Activated CD4-positive, alpha-beta T cell treated with anti-CD3 and anti-CD28 coated beads for 48 hours (primary cell): ENCODE measurements at regions not wholly inside any gene's neighbourhood (a gene's known extent, or its start where the extent isn't known, plus 50 kb on each side); places are given as distances from the start of the nearest gene placed in this dataset.
"Not testable (repeated sequence)": the region's sequence is repeated elsewhere in the genome, so short reads cannot be mapped to it uniquely, and the experiment has no call there.

Experiments
- DNase-seq: peaks from one replicate; pipeline ENCODE4 v3.0.0-alpha.2; 2020

DNA sequence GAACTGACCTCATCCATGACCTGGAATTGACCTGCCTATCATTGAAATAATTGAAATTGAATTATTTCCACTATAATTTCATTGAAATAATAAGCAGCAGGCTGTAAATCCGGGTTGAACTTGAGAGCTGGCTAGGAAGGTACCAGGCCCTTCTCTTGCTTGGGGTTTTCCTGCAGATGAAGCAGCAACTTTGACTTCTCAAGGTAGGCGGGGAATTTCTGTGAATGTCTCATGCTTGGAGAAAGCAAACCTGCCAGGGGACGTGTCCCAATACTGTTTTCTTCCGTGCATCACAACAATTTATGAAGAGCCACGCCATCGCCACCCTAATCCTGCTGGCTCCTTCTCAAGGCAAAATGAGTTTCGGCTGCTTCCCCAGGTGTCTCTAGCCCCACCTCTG is 97.5 kb upstream of the XYLT1 start:
- no peak for DNase-seq

DNA sequence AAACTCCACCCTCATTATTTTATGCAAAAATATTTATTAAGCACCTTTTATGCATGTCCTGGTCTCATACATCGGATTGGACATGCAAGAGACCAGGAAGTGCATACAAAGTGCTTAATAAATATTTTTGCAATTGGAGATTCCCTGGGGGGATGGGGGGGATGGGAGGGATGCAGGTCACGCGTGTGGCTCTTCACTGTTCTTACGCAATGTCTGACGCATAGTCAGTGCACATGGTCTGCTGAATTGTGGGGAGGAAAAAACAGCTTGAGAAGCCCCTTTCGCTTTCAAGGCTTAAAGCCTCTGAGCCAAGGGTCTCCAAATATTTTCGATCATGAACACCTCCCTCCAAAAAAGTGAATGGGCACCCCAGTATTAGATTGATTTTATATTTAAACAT is 96.7 kb upstream of the XYLT1 start:
- DNase-seq = no peak

DNA sequence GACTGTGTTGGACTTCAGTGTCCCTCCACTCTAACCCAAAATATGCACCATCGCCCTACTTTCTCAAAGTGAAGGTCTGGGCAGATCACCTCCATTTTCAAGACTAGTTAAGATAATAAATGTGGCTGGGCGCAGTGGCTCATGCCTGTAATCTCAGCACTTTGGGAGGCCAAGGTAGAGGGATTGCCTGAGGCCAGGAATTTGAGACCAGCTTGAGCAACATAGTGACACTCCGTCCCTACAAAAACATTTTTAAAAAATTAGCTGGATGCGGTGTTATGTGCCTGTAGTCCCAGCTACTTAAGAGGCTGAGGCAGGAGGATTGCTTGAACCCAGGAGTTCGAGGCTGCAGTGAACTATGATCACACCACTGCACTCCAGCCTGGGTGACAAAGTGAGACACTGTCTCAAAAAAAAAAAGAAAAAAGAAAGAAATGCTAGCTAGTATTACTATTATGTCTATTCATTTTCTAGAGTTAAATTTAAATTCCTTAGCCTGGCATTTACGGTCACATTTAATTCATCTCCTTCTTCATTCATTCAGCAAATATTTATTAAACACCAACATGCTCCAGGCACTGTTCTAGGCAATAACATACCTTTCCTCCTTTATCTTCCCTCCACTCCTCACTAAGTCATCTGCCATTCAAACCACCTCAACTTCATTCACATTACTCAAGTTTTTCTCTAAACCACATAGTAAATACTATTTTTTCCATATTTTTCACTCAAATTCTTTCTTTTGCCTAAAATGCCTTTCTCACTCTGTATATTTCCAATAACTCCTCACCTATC is 96.1 kb upstream of the XYLT1 start:
- DNase-seq = no peak

DNA sequence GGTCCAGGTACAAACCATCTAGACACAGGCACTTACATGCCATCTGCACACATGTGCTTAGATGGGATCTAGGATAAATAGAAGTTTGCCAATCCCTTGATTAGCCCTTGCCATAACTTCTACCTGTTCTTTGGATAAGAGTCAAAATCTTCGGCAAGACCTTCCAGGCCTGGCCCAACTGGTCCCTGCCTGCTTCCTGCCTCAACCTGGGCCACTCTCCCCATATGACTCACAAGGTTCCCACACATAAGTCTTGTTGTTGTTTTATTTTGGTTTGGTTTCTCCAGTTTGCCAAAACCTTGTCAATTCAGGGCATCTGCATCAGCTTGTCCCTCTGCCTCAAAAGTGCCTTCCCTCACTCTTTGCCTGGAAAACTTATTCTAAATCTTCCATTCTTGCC is 95.3 kb upstream of the XYLT1 start:
- DNase-seq = no peak

DNA sequence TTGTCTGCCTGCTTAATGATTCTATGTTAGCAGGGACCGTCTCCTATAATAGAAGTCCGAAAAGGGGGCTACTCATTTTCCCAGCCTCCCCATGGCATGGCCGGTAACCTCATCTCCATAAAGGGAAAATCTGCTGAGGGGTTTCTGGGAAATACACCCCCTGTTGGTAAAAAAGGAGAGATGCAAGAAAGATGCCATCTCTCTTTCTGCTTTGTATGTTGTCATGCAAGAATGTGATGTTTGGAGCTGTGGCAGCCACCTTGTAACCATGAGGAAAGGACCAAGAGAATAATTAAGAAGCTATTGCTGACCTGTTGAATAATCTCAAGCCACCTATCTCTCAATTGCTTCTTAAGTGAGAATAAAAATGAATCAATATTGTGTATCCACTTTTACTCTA is 94.8 kb upstream of the XYLT1 start:
- no peak for DNase-seq

DNA sequence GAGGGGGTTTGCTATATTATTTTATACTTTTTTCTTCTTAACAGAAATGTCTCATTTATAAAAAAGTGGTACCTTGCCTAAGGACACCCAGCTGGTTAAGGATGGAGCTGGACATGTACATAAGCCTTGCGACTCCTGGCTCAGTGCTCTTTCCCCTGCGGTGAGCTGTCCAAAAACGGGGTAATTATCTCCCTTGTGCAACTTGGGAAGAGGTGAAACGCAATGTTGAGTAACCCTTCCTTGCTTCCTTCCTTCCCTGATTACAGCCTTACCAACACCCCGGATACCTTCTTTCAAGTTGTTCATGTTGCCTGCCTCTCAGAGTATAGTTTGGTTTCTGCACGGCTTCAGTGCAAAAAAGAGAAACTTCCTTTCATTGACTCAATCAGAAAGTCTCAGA is 94.1 kb upstream of the XYLT1 start:
- DNase-seq = no peak

DNA sequence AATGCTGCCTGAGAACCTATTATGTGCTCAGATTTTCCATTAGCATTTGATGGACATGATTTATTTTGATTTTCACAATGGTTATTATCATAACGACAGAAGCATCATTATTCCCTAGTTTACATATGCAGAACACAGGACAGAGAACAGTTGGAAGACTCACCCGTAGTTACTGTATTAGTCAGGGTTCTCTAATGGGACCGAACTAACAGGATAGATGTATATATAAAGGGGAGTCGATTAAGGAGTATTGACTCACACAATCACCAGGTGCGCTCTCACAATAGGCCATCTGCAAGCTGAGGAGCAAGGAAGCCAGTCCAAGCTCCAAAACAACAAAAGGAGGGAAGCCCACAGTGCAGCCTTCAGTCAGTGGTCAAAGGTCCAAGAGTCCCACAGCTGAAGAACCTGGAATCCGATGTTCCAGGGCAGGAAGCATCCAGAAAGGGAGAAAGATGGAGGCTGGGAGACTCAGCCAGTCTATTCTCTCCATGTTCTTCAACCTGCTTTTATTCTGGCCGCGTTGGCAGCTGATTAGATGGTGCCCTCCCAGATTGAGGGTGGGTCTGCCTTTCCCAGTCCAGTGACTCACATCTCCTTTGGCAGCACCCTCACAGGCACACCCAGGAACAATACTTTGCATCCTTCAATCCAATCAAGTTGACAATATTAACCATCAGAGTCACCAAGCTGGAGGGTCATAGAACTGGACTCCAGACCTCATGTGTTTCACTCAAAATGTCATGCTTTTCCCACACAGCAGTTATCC is 92.7 kb upstream of the XYLT1 start:
- no peak for DNase-seq

DNA sequence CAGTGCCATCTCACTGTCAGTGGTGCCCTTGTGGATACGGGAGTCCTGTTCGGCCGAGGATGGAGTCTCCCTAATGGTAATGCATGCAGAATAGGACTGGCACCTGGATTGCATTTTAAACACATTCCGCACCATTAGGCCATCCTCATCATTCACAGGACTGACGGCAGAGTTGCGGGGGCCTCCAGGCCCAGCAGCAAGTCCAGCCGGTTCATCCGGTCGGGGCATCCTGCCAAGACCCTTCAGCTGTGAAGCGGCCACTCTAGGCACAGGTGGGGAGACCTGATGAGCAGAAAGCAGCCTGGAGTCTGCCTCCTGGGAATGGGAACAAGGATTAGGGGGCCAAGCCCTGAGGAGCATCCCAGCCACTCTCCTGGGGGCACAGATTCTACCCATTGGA is 90.3 kb upstream of the XYLT1 start:
- no peak for DNase-seq

DNA sequence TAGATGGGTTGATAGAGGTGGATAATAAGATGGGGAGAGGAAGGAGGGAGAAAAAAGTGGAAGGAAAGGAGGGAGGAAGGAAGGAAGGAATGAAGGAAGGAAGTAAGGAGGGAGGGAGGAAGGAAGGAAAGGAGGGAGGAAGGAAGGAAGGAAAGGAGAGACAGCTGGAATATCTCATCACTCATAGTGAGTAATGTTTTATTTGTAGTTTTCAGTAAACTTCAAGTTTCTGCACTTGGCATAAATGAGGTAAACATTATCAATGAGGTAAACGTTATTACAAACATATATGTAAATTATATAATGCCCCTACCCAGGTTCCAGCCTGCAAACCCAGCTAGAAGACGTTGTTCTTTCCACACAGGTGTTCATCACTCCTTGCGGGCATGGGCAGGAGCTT is 89.8 kb upstream of the XYLT1 start:
- no peak for DNase-seq

DNA sequence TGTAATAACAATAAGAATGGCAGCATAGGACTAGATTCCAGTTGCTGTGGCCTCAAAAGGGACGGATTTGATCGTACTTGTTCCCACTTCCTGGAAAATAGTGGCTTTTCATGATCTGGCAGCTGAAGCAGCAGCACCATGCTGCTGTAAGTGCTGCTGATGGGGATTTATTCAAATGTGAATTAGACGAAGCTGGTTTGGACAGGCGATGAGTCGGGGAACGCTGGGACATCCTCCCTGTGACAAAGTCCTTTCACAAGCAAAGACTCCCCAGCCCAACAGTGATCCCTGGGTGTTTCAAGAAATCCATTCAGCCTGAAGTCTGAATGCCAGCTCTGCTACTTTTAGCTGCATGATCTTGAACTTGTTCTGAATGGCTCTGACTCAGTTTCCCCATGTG is 88.6 kb upstream of the XYLT1 start:
- DNase-seq = no peak

DNA sequence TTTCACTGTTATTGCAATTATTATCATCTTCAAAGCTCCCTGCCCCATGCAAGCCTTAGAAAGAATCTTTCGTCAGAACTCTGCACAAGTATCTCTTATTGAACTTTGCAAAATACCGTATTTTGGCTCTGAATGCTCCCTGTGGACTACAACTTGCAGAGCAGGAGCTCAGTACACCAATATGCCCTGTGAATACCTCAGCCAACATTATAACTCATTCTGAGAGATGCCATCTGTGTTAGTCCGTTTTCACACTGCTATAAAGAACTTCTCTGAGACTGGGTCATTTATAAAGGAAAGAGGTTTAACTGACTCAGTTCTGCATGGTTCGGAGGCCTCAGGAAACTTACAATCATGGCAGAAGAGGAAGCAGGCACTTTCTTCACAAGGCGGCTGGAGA is 87.2 kb upstream of the XYLT1 start:
- no peak for DNase-seq

DNA sequence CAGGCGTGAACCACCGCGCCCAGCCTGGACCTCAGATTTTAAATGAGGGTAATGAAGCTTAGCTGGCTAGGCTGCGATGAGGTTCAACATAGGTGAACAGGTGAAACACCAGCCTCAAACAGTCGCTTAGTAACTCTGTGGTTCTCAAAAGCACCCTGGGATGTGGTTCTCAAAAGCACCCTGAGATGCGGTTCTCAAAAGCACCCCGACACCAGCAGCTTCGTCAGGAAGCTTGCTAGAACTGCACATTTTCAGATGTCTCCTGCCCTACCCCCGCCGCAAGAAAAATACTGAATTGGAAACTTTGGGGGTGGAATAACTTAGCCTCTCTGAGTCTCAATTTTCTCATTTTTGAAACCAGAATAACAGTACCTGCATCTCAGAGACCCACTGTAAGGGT is 86.7 kb upstream of the XYLT1 start:
- DNase-seq = no peak

DNA sequence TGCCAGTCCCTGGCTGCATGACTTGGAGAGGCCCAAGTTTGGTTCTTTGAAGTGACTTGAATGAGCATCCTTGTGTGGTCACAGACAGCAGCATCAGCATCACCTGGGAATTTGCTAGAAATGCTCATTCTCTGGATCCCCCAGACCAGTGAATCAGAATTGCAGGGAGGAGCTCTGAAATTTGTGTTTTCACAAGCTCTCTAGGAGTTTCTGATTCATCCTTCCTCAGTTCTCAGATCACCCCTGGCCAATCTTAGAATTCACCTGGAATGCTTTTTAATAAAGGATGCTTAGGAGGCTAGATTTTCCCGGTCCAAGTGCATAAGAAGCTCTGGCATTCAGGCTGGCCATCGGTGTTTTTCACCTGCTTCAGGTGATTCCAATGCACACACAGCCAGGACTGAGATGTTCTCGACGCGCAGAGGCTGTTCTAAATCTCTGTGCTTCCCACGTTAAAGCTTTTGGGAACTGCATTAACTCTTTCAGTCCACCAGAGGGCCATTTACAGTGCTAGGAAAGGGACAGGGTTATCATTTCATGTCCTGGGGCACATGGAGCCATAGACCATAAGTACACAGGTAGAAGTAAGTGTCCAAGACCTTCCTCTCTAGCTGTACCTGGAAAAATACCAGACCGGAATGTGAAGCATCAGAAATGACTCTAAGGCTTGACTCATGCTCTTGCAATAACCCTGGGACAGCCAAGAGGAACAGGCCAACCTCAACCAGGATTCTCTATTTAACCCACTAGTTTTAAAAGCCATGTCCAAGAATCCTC is 85.7 kb upstream of the XYLT1 start:
- DNase-seq = no peak

DNA sequence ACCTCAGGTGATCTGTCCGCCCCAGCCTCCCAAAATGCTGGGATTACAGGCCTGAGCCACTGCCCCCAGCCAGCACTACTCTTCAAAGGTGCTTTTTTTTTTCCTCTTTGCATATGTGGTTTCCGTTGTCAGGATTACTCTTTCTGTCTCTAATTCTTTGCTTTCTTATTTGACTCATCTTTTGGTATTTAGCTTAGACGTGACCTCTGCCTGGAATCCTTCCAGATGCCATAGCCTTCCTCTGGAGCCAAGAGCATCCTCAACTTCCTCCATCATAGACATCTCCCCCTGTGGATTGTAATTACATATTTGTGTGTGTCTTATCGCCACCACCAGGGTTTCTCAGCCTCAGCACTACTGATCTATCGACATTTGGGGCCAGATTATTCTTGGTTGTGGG is 84.4 kb upstream of the XYLT1 start:
- DNase-seq = no peak

DNA sequence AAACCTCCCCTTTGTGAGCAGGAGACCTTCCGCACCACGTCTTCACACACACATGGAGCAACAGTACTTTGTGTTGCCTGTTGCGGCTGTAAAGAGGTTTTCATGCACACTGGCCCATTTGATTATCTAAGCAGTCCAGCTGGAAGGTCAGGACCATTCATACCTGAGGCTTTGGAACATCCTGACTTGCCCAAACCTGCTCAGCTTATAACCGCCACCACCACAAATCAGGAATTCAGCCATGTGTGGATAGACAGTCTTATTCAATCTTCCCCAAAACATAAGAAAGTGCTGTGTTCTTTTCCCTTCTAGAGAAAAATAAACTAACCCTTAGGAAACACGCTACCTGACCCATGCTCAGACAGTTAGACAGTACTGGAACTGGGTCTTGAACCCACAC is 81.6 kb upstream of the XYLT1 start:
- DNase-seq = no peak

DNA sequence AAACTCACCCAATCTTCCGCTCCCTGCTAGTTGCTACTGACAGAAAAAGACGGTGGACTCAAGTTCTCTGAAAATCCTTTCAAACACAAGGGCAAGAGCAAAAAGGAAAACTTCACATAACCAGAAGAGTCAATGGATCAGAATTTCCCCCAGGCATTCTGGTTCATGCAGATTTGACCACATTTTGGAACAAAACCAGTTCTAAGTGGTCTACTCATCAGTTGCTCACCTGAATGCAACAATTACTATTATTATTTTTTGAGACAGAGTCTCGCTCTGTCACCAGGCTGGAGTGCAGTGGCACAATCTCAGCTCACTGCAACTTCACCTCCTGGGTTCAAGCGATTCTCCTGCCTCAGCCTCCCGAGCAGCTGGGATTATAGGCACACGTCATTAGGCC is 80.9 kb upstream of the XYLT1 start:
- not testable (repeated sequence) for DNase-seq

DNA sequence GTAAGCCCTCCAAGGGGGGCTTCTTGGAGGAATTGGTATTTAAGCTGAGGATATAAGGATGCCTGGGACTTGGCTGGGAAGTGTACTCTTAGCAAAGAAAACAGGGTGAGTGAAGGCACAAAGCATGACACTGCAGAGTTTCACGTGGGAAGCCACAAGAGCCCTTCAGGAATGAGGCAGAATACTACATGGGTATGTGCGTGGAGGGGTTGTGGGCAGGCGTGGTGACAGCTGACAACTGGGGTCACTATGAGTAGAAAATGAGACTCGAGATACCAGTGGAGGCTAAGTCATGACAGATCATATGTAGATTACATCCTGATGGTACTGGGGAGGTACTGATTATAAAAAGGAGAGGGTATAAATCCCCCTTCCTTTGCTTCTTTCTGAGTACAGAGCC is 78.1 kb upstream of the XYLT1 start:
- no peak for DNase-seq

DNA sequence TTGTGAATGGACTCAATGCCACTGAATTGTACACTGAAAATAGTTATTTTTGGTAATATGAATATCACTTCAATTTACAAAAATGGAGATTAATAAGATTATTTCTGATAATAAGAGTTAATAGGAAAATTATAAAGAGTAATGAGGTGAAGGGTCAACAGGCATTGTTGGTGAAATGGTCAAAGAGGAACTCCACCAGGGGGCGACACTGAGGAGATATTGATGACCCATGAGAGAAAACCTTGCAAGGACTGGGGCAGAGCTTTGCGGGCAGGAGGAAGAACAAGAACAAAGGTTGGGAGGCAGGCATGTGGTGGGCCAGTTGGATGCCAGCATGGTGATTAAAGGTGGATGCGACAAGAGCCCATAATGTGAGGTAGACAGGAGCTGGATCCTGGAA is 74.0 kb upstream of the XYLT1 start:
- DNase-seq = peak; percentile 52

DNA sequence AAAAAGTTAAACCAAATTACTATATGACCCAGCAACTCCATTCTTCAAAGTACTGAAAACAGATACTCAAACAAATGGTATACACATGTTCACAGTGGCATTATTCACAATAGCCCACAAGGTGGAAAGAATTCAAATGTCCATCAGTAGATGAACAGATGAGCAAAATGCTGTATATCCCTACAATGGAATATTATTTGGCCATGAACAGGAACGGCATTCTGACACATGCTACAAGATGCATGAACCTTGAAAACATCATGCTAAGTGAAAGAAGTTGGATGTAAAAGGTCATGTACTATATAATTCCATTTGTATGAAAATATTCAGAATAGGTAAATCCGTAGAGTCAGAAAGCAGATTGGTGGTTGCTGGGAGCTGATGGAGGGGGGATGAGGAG is 73.5 kb upstream of the XYLT1 start:
- DNase-seq = no peak

DNA sequence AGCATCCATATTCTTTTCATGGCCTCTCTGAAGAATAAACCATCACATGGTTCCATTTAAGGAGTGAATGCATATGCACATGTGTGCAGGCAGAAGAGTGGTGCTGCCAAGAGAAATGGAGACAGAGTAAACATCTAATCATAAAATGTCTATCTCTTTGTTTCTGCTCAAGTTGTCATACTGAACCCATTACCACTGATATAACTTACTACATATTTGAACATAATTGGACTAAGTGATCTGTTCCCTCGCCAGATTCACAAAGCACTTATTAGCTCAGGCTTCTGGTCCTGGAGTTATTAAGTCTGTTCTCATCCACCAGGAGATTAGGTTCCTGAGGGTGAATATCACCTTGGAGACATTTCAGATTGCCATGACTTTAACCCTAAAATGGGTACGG is 72.3 kb upstream of the XYLT1 start:
- DNase-seq = no peak

DNA sequence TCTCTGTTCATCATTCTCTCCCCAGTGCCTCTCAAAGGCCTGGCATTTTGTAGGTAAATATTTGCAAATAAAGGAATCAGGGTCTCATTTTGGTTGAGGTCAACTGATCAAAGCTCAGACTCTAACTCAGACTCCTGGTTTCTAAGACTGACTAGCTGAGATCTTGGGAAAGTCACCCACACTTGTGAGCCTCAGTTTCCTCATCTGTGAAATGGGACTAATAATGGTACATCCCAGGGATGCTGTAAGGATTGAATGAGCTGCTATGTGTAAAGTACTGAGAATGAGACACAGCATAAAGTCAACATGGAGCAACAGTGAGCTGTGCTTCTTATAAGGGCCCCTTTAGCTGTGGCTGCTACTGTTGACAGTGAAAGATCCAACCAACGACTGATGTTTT is 70.6 kb upstream of the XYLT1 start:
- DNase-seq = no peak

DNA sequence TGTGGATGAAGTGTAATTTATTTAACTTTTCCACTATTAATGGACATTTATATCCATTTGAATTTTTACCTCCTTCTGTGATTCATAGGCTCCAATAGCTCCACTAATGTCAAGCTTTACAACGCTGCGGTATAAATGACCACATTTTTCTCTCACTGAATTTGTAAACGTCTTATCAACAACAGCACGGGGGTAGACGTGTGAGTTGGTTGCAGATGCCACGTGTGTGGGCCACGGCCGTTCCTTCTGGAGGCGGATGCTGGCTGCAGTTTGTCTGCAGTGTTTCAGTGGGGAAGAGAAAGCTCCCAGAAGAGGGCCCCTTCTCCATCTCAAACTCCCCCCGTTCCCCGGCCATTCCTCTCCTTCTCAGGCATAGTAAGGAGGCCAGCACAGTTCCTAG is 68.2 kb upstream of the XYLT1 start:
- DNase-seq = no peak

DNA sequence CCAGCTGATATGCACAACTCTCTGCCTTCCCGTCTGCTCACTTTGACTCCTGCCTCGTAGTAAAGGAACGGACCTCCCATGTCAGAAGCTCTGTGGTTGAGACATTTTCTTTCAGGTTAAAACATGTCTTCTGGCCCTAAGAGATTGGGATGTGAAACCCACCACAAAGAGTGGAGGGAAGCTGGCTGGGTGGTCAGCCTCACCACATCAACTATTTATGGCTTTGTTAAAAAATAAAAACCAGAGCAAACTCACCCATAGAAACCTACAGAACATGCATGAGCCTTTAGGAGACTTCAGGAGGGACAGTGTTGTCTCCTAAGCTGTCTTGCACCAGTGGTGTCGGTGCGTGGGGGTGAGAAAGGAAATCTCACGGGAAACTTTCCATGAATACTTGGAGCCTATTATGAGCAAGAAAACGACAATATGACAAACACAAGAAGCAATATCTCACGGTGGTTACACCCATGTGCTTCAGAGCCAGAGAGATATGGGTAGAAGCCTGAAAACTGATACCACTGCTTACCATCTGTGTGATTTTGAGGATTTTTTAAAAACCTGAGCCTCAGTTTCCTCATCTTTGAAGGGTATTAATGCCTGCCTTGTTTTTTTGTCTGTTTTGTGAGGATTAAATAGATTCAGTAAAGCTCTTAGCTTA is 61.7 kb upstream of the XYLT1 start:
- no peak for DNase-seq
